HCT116 (cell line): ENCODE measurements at regions not wholly inside any gene's neighbourhood (a gene's known extent, or its start where the extent isn't known, plus 50 kb on each side); places are given as distances from the start of the nearest gene placed in this dataset.
"Not testable (repeated sequence)": the region's sequence is repeated elsewhere in the genome, so short reads cannot be mapped to it uniquely, and the experiment has no call there.

Experiments
- CBX3 ChIP-seq: IDR thresholded peaks from 2 replicates; pipeline ENCODE4 v1.6.1; 2012; ENCODE audit warnings: low read depth
- EGR1 ChIP-seq: IDR thresholded peaks from 2 replicates; pipeline ENCODE4 v1.6.1; 2012; ENCODE audit warnings: low read depth
- EZH2 ChIP-seq: fragments of 200-600 bp; sonication (generic); IDR thresholded peaks from 2 replicates; pipeline ENCODE4 v1.6.1; 2017; ENCODE audit warnings: antibody characterized with exemption, mixed run types
- EZH2phosphoT487 ChIP-seq: fragments of 200-600 bp; IDR thresholded peaks from 2 replicates; pipeline ENCODE4 v1.6.1; 2018; ENCODE audit warnings: antibody characterized with exemption, borderline replicate concordance
- POLR2A ChIP-seq: IDR thresholded peaks from 2 replicates; pipeline ENCODE4 v1.7.0; 2011; ENCODE audit warnings: borderline replicate concordance; ENCODE audit not compliant: insufficient read depth, insufficient read length; ENCODE audit errors: extremely low read depth
- POLR2AphosphoS5 ChIP-seq: IDR thresholded peaks from 2 replicates; pipeline ENCODE4 v1.6.1; 2011; ENCODE audit warnings: mild to moderate bottlenecking, low read depth, low read length, moderate library complexity
- SRF ChIP-seq: IDR thresholded peaks from 2 replicates; pipeline ENCODE4 v1.6.1; 2012; ENCODE audit warnings: low read depth
- YY1 ChIP-seq: IDR thresholded peaks from 2 replicates; pipeline ENCODE4 v1.6.1; 2011; ENCODE audit warnings: low read length, low read depth, moderate library complexity, mild to moderate bottlenecking; ENCODE audit not compliant: insufficient replicate concordance; ENCODE audit errors: extremely low read depth
- TF ChIP-seq, protein P1 (sequence below), 3 experiments: fragments of 200-600 bp in 1 of 3; sonication (generic) in 1 of 3; IDR thresholded peaks in 2 of 3; conservative IDR thresholded peaks in 1 of 3; 2 replicates each; pipeline ENCODE4 v1.5.1; 2012 to 2017; ENCODE audit warnings: low read depth in 2 of 3, low read length in 2 of 3, antibody characterized with exemption in 1 of 3, borderline replicate concordance in 1 of 3, control low read depth in 1 of 3, mild to moderate bottlenecking in 1 of 3, mixed read lengths in 1 of 3, mixed run types in 1 of 3, moderate library complexity in 1 of 3; ENCODE audit not compliant: insufficient read depth in 1 of 3

GRCh38 chr6:27662212-27662611 lies 189.3 kb upstream of the ZNF184 start:
- TF ChIP-seq, protein P1, sequence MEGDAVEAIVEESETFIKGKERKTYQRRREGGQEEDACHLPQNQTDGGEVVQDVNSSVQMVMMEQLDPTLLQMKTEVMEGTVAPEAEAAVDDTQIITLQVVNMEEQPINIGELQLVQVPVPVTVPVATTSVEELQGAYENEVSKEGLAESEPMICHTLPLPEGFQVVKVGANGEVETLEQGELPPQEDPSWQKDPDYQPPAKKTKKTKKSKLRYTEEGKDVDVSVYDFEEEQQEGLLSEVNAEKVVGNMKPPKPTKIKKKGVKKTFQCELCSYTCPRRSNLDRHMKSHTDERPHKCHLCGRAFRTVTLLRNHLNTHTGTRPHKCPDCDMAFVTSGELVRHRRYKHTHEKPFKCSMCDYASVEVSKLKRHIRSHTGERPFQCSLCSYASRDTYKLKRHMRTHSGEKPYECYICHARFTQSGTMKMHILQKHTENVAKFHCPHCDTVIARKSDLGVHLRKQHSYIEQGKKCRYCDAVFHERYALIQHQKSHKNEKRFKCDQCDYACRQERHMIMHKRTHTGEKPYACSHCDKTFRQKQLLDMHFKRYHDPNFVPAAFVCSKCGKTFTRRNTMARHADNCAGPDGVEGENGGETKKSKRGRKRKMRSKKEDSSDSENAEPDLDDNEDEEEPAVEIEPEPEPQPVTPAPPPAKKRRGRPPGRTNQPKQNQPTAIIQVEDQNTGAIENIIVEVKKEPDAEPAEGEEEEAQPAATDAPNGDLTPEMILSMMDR (IDR thresholded peaks at IDR 0.05 in 2 of 3, conservative IDR thresholded peaks at IDR 0.05 in 1 of 3; ENCODE audit: borderline replicate concordance in 1 of 3, insufficient read depth in 1 of 3, low read depth in 2 of 3, low read length in 2 of 3): not testable (repeated sequence)
- not testable (repeated sequence) for TF ChIP-seq SRF, YY1, EGR1, POLR2AphosphoS5, POLR2A, EZH2phosphoT487, CBX3, EZH2
